Activated CD4-positive, alpha-beta T cell treated with anti-CD3 and anti-CD28 coated beads, Interleukin-2, amount 10 ng/mL, durations not matched to agents 7 days and 5 days (primary cell): ENCODE measurements at regions not wholly inside any gene's neighbourhood (a gene's known extent, or its start where the extent isn't known, plus 50 kb on each side); places are given as distances from the start of the nearest gene placed in this dataset.

ENCODE experiments used
- CTCF ChIA-PET: fragments of 350-600 bp; sonication (Branson Sonifier 250); formaldehyde crosslinking; loops from one replicate; lab custom pipeline; 2021; ENCODE audit warnings: antibody characterized with exemption; lab: Charles Lee
- POLR2A ChIA-PET: fragments of 350-600 bp; sonication (Branson Sonifier 250); formaldehyde crosslinking; loops from one replicate; lab custom pipeline; 2021; ENCODE audit warnings: antibody characterized with exemption; lab: Charles Lee
- DNase-seq: peaks from one replicate; pipeline ENCODE4 v3.0.0-alpha.2; 2020
- H3K27ac Mint-ChIP-seq: one replicate; pipeline ENCODE4 v1.8.0; 2021; ENCODE audit warnings: mild to moderate bottlenecking, moderate library complexity, mixed read lengths
- H3K27me3 Mint-ChIP-seq: one replicate; pipeline ENCODE4 v1.8.0; 2021; ENCODE audit warnings: mixed read lengths
- H3K36me3 Mint-ChIP-seq: one replicate; pipeline ENCODE4 v1.8.0; 2021; ENCODE audit warnings: low read depth, mixed read lengths
- H3K4me1 Mint-ChIP-seq: one replicate; pipeline ENCODE4 v1.8.0; 2021; ENCODE audit warnings: mixed read lengths
- H3K4me3 Mint-ChIP-seq: one replicate; pipeline ENCODE4 v1.8.0; 2021; ENCODE audit warnings: mild to moderate bottlenecking, moderate library complexity, mixed read lengths
- H3K9me3 Mint-ChIP-seq: one replicate; pipeline ENCODE4 v1.8.0; 2021; ENCODE audit warnings: mixed read lengths

DNA sequence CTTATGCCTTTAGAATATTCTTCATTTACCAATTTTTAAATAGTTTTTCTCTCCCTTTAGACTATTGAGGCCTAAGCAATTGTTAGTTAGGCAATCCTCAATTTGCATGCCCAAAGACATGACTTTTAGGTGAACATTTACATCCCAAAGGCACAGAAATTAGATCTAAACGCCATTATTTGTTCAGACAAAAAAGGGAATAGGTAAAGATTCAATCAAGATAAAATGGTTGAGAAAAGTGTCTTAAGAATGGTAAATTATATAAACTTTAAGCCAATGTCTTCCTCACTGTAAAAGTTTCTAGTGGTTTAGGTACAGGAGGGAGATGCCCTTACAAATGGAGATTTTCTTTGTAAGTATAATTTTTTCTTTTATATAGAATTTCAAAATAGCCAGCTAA, 50.2 kb upstream of the MME start:
- ChIA-PET POLR2A (interaction anchor here (0.6 kb wide), 1 partner anchor 178 kb away, joined by 3 read pairs; no protein-coding TSS in a partner anchor), CTCF (no interaction called here)
- H3K4me1 Mint-ChIP-seq, result no peaks in the 10 kb centered on the region
- no peaks in the 10 kb centered on the region for H3K9me3 Mint-ChIP-seq
- no peaks in the 10 kb centered on the region for H3K27me3 Mint-ChIP-seq
- DNase-seq, result no peak
- H3K4me3 Mint-ChIP-seq, result no peak overlapping the region
- no peak overlapping the region for H3K27ac Mint-ChIP-seq
- H3K36me3 Mint-ChIP-seq, result no peaks in the 10 kb centered on the region

GRCh38 chr3:155026999-155027591, 53.0 kb upstream of the MME start:
- Mint-ChIP-seq H3K27ac (no peak overlapping the region), H3K4me1 (no peaks in the 10 kb centered on the region), H3K9me3 (peaks cover 3% of the 10 kb centered on the region), H3K4me3 (no peak overlapping the region), H3K27me3 (no peaks in the 10 kb centered on the region), H3K36me3 (no peaks in the 10 kb centered on the region)
- ChIA-PET CTCF (no interaction called here), POLR2A (no interaction called here)
- DNase-seq, result no peak

GRCh38 chr3:155024006-155024638, 56.0 kb upstream of the MME start:
- Mint-ChIP-seq H3K4me1 (no peaks in the 10 kb centered on the region), H3K27me3 (no peaks in the 10 kb centered on the region), H3K36me3 (no peaks in the 10 kb centered on the region), H3K4me3 (no peak overlapping the region), H3K27ac (no peak overlapping the region), H3K9me3 (peaks cover 3% of the 10 kb centered on the region)
- ChIA-PET POLR2A (no interaction called here), CTCF (no interaction called here)
- DNase-seq, result no peak

- no peaks in the 10 kb centered on the region for H3K36me3 Mint-ChIP-seq
- ChIA-PET POLR2A (no interaction called here), CTCF (interaction anchor here (0.6 kb wide), 1 partner anchor 38 kb away, joined by 3 read pairs; no protein-coding TSS in a partner anchor)
- H3K4me1 Mint-ChIP-seq, result no peaks in the 10 kb centered on the region
- H3K27ac Mint-ChIP-seq, result no peak overlapping the region
- no peak for DNase-seq
- H3K9me3 Mint-ChIP-seq, result peaks cover 3% of the 10 kb centered on the region
- H3K27me3 Mint-ChIP-seq, result no peaks in the 10 kb centered on the region
- H3K4me3 Mint-ChIP-seq, result no peak overlapping the region
Measured at GRCh38 chr3:155022896-155023295, 57.2 kb upstream of the MME start.

DNA sequence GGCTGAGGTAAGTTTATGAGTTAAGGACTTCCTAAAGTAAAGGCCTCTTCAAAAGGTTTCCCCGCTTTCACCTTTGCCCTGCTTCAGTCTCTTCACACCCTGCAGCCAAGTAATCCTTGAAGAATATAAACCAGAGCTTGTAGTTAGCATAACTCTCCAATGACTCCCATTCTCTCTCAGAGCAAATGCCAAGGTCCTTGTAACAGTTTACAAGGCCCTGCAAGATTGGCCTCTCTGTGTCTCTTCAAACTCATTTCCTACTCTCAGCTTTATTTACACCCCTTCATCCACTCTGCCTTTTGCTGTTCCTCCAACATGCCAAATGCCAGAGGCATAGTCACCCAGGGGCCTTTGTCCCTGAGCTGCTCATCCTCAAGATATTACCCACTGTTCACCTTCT, 60.5 kb upstream of the MME start:
- DNase-seq, result no peak
- Mint-ChIP-seq H3K27me3 (no peaks in the 10 kb centered on the region), H3K27ac (no peak overlapping the region), H3K4me3 (no peak overlapping the region), H3K9me3 (peaks cover 1% of the 10 kb centered on the region), H3K4me1 (no peaks in the 10 kb centered on the region), H3K36me3 (no peaks in the 10 kb centered on the region)
- POLR2A ChIA-PET, result no interaction called here
- CTCF ChIA-PET, result no interaction called here

- H3K4me3 Mint-ChIP-seq, result no peak overlapping the region
- no peaks in the 10 kb centered on the region for H3K27me3 Mint-ChIP-seq
- ChIA-PET CTCF (no interaction called here), POLR2A (no interaction called here)
- no peak for DNase-seq
- no peak overlapping the region for H3K27ac Mint-ChIP-seq
- H3K9me3 Mint-ChIP-seq, result no peaks in the 10 kb centered on the region
- H3K36me3 Mint-ChIP-seq, result no peaks in the 10 kb centered on the region
- no peaks in the 10 kb centered on the region for H3K4me1 Mint-ChIP-seq
Measured at GRCh38 chr3:155018621-155019330, 61.3 kb upstream of the MME start.

GRCh38 chr3:155015776-155016436, 64.2 kb upstream of the MME start:
- CTCF ChIA-PET, result no interaction called here
- H3K9me3 Mint-ChIP-seq, result peaks cover 2% of the 10 kb centered on the region
- POLR2A ChIA-PET, result no interaction called here
- H3K4me1 Mint-ChIP-seq, result no peaks in the 10 kb centered on the region
- no peak for DNase-seq
- no peak overlapping the region for H3K27ac Mint-ChIP-seq
- H3K36me3 Mint-ChIP-seq, result no peaks in the 10 kb centered on the region
- no peak overlapping the region for H3K4me3 Mint-ChIP-seq
- no peaks in the 10 kb centered on the region for H3K27me3 Mint-ChIP-seq

DNA sequence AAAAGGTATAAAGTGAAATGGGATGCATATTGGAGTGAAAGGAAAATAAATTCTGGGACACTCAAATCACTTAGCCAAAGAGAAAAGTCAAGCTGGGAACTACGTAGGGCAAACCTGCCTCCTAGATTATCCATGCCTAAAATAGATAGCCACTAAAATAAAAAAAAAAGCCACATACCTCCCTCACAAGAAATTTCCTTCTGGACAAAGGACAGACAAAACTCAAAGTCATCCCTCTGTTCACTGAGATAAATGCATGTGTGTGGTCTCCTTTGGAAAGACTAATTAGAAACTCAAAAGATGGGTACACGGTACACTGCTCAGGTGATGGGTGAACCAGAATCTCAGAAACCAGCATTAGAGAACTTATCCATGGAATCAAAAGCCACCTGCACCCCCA, 65.2 kb upstream of the MME start:
- peaks cover 2% of the 10 kb centered on the region for H3K9me3 Mint-ChIP-seq
- DNase-seq, result no peak
- H3K4me3 Mint-ChIP-seq, result no peak overlapping the region
- ChIA-PET CTCF (no interaction called here), POLR2A (no interaction called here)
- H3K36me3 Mint-ChIP-seq, result no peaks in the 10 kb centered on the region
- no peaks in the 10 kb centered on the region for H3K4me1 Mint-ChIP-seq
- no peaks in the 10 kb centered on the region for H3K27me3 Mint-ChIP-seq
- no peak overlapping the region for H3K27ac Mint-ChIP-seq

DNA sequence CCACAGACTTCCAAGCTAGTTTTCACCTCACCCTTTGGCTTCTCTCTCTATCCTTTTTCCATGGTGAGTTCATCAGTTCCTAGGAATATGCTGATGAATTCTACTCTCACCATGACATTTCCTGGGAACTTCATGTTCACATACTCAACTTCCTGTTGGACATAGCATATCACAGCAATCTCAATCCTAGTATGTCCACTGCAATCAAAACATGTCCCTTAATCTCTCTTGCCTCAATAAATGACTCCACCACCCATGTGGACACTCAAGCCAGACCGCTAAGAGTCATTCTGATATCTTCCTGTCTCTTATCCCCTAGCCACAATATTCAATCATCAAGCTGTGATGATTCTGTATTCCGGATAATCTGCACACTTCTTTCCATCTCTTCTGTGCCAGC, 66.7 kb upstream of the MME start:
- CTCF ChIA-PET, result no interaction called here
- Mint-ChIP-seq H3K36me3 (no peaks in the 10 kb centered on the region), H3K4me1 (no peaks in the 10 kb centered on the region), H3K27me3 (no peaks in the 10 kb centered on the region), H3K27ac (no peak overlapping the region), H3K4me3 (no peak overlapping the region), H3K9me3 (peaks cover 2% of the 10 kb centered on the region)
- DNase-seq, result no peak
- POLR2A ChIA-PET, result no interaction called here

DNA sequence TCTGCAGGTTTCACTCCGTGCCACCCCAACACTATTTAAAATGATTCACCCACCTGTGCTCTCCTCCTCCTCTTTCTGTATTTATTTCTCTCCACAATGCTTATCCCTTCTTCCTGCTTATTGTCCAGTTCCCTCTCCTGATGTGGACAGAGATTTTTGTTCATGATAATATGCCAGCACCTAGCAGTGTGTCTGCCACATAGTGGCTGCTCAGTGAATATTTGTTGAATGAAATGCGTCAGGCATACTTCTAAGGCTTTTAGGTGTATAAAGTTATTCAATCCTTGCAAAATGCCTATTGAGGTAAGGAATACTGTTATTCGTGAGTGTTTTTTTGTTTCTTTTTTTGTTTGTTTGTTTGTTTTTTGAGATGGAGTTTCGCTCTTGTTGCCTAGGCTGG, 67.5 kb upstream of the MME start:
- DNase-seq, result no peak
- peaks cover 2% of the 10 kb centered on the region for H3K9me3 Mint-ChIP-seq
- ChIA-PET CTCF (no interaction called here), POLR2A (no interaction called here)
- no peaks in the 10 kb centered on the region for H3K4me1 Mint-ChIP-seq
- H3K4me3 Mint-ChIP-seq, result no peak overlapping the region
- no peaks in the 10 kb centered on the region for H3K36me3 Mint-ChIP-seq
- H3K27ac Mint-ChIP-seq, result no peak overlapping the region
- H3K27me3 Mint-ChIP-seq, result no peaks in the 10 kb centered on the region

GRCh38 chr3:155010416-155010815, 69.7 kb upstream of the MME start:
- Mint-ChIP-seq H3K27me3 (no peaks in the 10 kb centered on the region), H3K27ac (no peak overlapping the region), H3K36me3 (no peaks in the 10 kb centered on the region), H3K9me3 (peaks cover 2% of the 10 kb centered on the region), H3K4me3 (no peak overlapping the region), H3K4me1 (no peaks in the 10 kb centered on the region)
- ChIA-PET POLR2A (no interaction called here), CTCF (no interaction called here)
- no peak for DNase-seq

DNA sequence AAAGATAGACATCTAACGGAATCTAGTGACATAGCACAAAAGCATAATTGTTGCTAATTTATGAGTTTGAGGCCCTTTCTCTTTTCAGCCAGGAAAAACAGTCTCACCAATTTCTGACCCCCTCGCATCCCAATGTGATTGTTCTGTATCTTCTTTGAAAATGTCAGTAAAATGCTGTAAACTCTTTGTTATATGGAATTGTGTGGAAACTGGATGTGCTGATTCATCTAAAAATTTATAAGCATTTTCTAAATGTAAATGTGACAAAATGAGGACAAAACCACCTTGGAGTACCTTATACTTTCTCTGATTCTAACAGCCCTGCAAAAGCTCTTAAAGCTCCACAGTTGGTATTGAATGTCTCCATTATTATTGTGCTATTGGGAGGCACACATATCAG, 70.9 kb upstream of the MME start:
- H3K36me3 Mint-ChIP-seq, result no peaks in the 10 kb centered on the region
- H3K27me3 Mint-ChIP-seq, result no peaks in the 10 kb centered on the region
- H3K4me1 Mint-ChIP-seq, result no peaks in the 10 kb centered on the region
- no peak for DNase-seq
- CTCF ChIA-PET, result no interaction called here
- no peak overlapping the region for H3K4me3 Mint-ChIP-seq
- H3K9me3 Mint-ChIP-seq, result peaks cover 2% of the 10 kb centered on the region
- POLR2A ChIA-PET, result no interaction called here
- no peak overlapping the region for H3K27ac Mint-ChIP-seq

DNA sequence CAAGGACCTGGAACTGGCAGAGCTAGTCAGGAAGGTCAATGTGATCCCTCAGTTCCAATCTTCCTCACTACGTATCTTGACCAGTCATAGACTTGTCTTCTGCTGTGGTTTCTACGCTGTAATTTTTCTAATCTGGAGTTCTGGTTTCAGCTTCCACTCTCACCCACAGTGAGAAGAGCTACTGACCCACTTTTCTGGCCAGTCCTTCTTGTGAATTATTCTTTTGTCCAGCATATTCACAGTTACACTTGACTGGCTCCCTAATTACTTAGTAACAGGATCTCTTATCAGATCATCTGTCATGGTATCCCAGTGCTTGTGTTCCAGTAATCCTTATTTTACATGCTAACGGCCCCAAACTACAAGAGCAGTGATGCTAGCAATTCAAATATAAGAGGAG, 72.4 kb upstream of the MME start:
- H3K27me3 Mint-ChIP-seq, result no peaks in the 10 kb centered on the region
- no peaks in the 10 kb centered on the region for H3K36me3 Mint-ChIP-seq
- H3K9me3 Mint-ChIP-seq, result peaks cover 2% of the 10 kb centered on the region
- no peak for DNase-seq
- H3K4me3 Mint-ChIP-seq, result no peak overlapping the region
- no peak overlapping the region for H3K27ac Mint-ChIP-seq
- CTCF ChIA-PET, result no interaction called here
- POLR2A ChIA-PET, result no interaction called here
- H3K4me1 Mint-ChIP-seq, result no peaks in the 10 kb centered on the region
